Gastroesophageal sphincter (tissue), 3 donors: ENCODE measurements at regions not wholly inside any gene's neighbourhood (a gene's known extent, or its start where the extent isn't known, plus 50 kb on each side); places are given as distances from the start of the nearest gene placed in this dataset.

Experiments used
- CTCF ChIP-seq, 4 experiments: fragments of 200-600 bp in 2 of 4; fragments of 450-650 bp in 2 of 4; sonication (generic) in 1 of 4; IDR thresholded peaks; one replicate each; pipeline ENCODE4 v1.5.1; 2017 to 2019; ENCODE audit warnings: antibody characterized with exemption in 4 of 4, mild to moderate bottlenecking in 2 of 4, moderate library complexity in 2 of 4
- POLR2AphosphoS5 ChIP-seq: sonication (generic); formaldehyde crosslinking; IDR thresholded peaks from one replicate; pipeline ENCODE4 v1.6.1; 2017; ENCODE audit warnings: antibody characterized with exemption

DNA sequence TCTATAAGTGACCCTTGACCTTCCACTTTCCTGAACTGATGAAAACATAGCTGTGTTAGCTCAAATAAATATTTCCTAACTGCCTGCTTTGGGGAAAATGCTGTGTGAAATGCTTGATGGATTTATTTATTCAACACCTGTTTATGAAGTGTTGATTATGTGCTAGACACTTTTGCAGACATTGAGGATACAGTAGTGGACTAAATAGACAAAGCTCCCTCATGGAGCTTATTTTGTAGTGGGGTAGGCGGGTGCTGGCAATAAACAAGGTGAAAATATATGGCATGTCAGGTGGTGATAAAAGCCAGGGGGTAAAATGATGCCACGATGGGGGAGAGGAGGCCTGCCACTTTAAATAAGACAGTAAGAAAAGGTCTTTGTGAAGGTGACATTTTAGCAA, 50.2 kb upstream of the TLR3 start:
- no peak for TF ChIP-seq CTCF (IDR thresholded peaks at IDR 0.05)
- no peak for TF ChIP-seq POLR2AphosphoS5
